ENCODE measurements at regions not wholly inside any gene's neighbourhood (a gene's known extent, or its start where the extent isn't known, plus 50 kb on each side); places are given as distances from the start of the nearest gene placed in this dataset.

DNA sequence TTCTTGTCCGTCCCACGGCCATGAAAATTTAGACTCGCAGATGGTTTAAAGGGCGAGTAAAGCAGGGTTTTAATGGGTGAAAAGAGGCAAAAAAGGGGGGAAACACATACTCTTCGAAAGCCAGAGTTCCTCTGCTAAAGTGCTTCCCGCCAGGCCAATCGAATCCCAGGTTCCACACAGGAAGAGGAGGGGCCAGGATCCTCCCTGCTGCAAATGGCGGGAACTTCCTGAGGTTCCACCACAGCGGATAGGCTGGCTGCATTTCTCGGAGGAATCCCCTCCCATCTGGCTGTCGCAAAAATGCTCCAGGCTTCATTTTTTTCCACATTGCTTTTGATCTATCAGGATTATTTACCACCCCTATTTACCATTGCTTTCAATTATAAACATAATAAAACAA lies 670.1 kb upstream of the CA10 start:
- CTCF ChIA-PET: no interaction called here
- DNase-seq: no peak

DNA sequence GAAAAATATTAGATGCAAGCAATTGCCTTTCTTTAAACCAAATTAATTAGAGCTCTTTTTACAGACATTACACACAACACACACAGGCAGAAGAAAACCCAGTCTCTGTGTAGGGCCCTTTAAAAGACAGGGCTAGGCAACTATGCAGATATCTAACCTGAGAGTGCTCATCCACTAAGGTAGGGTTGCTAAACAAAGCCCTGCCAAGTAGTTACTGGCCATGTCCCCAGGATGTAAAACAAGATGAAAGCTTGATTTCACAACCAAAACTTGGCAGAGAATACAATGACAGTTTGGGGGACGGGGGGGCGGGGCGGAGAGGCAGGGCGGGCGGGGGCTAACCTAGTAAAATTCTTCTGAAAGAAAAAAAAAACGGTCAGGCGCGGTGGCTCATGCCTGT lies 669.0 kb upstream of the CA10 start:
- H3K4me3 Mint-ChIP-seq (ENCODE audit: unreplicated experiment): no peak overlapping the region
- BruUV-seq (replicated peaks): no TSS peak
- Histone ChIP-seq H3K27me3 (replicated peaks; ENCODE audit: control insufficient read depth, insufficient read depth, low read length) (no peaks in the 10 kb centered on the region), H3K4me1 (no peaks in the 10 kb centered on the region), H3K9me3 (no peaks in the 10 kb centered on the region), H3K4me3 (ENCODE audit: low read depth, low read length) (no peak overlapping the region), H3K36me3 (ENCODE audit: control insufficient read depth, insufficient read depth, low read length) (no peaks in the 10 kb centered on the region)
- intact Hi-C loops (cut with micrococcal nuclease; ENCODE audit: unreplicated experiment): no loop called here
- no peaks in the 10 kb centered on the region for H3K9me3 Mint-ChIP-seq (ENCODE audit: unreplicated experiment)
- POLR2A ChIA-PET: no interaction called here
- H3K27me3 Mint-ChIP-seq (ENCODE audit: insufficient read depth, unreplicated experiment): no peaks in the 10 kb centered on the region
- no peaks in the 10 kb centered on the region for H3K4me1 Mint-ChIP-seq (ENCODE audit: low read depth, unreplicated experiment)
- H3K36me3 Mint-ChIP-seq (ENCODE audit: insufficient read depth, unreplicated experiment): no peaks in the 10 kb centered on the region
- no peak for DNase-seq
- CTCF ChIA-PET: no interaction called here
- H3K27ac Mint-ChIP-seq (ENCODE audit: unreplicated experiment): no peak overlapping the region
- TF ChIP-seq, protein P1, sequence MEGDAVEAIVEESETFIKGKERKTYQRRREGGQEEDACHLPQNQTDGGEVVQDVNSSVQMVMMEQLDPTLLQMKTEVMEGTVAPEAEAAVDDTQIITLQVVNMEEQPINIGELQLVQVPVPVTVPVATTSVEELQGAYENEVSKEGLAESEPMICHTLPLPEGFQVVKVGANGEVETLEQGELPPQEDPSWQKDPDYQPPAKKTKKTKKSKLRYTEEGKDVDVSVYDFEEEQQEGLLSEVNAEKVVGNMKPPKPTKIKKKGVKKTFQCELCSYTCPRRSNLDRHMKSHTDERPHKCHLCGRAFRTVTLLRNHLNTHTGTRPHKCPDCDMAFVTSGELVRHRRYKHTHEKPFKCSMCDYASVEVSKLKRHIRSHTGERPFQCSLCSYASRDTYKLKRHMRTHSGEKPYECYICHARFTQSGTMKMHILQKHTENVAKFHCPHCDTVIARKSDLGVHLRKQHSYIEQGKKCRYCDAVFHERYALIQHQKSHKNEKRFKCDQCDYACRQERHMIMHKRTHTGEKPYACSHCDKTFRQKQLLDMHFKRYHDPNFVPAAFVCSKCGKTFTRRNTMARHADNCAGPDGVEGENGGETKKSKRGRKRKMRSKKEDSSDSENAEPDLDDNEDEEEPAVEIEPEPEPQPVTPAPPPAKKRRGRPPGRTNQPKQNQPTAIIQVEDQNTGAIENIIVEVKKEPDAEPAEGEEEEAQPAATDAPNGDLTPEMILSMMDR (IDR thresholded peaks at IDR 0.05; ENCODE audit: insufficient read depth in 1 of 2, low read depth in 1 of 2, low read length in 1 of 2, severe bottlenecking in 1 of 2, unreplicated experiment in 1 of 2): no peak

More for the DNA sequence above, 670.1 kb upstream of the CA10 start:
- H3K36me3 ChIP-seq (ENCODE audit: control insufficient read depth, insufficient read depth, low read length): no peaks in the 10 kb centered on the region
- Mint-ChIP-seq H3K9me3 (ENCODE audit: unreplicated experiment) (no peaks in the 10 kb centered on the region), H3K4me1 (ENCODE audit: low read depth, unreplicated experiment) (no peaks in the 10 kb centered on the region), H3K27ac (ENCODE audit: unreplicated experiment) (no peak overlapping the region), H3K4me3 (ENCODE audit: unreplicated experiment) (no peak overlapping the region), H3K36me3 (ENCODE audit: insufficient read depth, unreplicated experiment) (no peaks in the 10 kb centered on the region), H3K27me3 (ENCODE audit: insufficient read depth, unreplicated experiment) (peaks cover 4% of the 10 kb centered on the region)
- H3K27me3 ChIP-seq (replicated peaks; ENCODE audit: control insufficient read depth, insufficient read depth, low read length): no peaks in the 10 kb centered on the region
- H3K9me3 ChIP-seq: no peaks in the 10 kb centered on the region
- no TSS peak for BruUV-seq (replicated peaks)
- TF ChIP-seq, protein P1 (IDR thresholded peaks at IDR 0.05; ENCODE audit: insufficient read depth in 1 of 2, low read depth in 1 of 2, low read length in 1 of 2, severe bottlenecking in 1 of 2, unreplicated experiment in 1 of 2): no peak
- H3K4me3 ChIP-seq (ENCODE audit: low read depth, low read length): no peak overlapping the region
- POLR2A ChIA-PET: no interaction called here
- no peaks in the 10 kb centered on the region for H3K4me1 ChIP-seq
- intact Hi-C loops (cut with micrococcal nuclease; ENCODE audit: unreplicated experiment): no loop called here

DNA sequence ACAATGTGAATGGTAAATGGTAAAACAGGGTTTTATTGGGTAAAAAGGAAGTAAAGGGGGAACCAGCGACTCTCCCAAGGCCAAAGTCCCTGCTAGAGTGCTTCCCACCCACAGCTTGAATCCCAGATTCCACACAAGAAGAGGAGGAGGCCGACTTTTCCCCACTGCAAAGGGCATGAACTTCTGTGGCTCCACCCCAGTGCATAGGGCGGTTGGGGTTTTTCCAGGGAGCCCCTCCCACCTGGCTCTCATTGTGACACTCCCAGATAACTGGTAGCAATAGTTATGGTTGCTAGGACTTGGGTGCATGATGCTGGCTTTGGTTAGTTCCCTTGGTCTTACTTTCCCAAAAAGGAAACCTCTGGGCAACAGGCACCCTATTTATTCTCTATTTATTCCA lies 666.0 kb upstream of the CA10 start:
- ChIA-PET CTCF (no interaction called here), POLR2A (no interaction called here)
- TF ChIP-seq, protein P1 (IDR thresholded peaks at IDR 0.05; ENCODE audit: insufficient read depth in 1 of 2, low read depth in 1 of 2, low read length in 1 of 2, severe bottlenecking in 1 of 2, unreplicated experiment in 1 of 2): no peak
- Histone ChIP-seq H3K4me1 (no peaks in the 10 kb centered on the region), H3K4me3 (ENCODE audit: low read depth, low read length) (no peak overlapping the region), H3K9me3 (no peaks in the 10 kb centered on the region), H3K36me3 (ENCODE audit: control insufficient read depth, insufficient read depth, low read length) (no peaks in the 10 kb centered on the region), H3K27me3 (replicated peaks; ENCODE audit: control insufficient read depth, insufficient read depth, low read length) (no peaks in the 10 kb centered on the region)
- intact Hi-C loops (cut with micrococcal nuclease; ENCODE audit: unreplicated experiment): no loop called here
- Mint-ChIP-seq H3K36me3 (ENCODE audit: insufficient read depth, unreplicated experiment) (no peaks in the 10 kb centered on the region), H3K4me3 (ENCODE audit: unreplicated experiment) (no peak overlapping the region), H3K9me3 (ENCODE audit: unreplicated experiment) (no peaks in the 10 kb centered on the region), H3K27me3 (ENCODE audit: insufficient read depth, unreplicated experiment) (no peaks in the 10 kb centered on the region), H3K27ac (ENCODE audit: unreplicated experiment) (no peak overlapping the region), H3K4me1 (ENCODE audit: low read depth, unreplicated experiment) (no peaks in the 10 kb centered on the region)
- DNase-seq: peak in 1 of 2 experiments; percentile 1
- BruUV-seq (replicated peaks): no TSS peak

Data from Caco-2 (cell line).